ENCODE measurements at regions not wholly inside any gene's neighbourhood (a gene's known extent, or its start where the extent isn't known, plus 50 kb on each side); places are given as distances from the start of the nearest gene placed in this dataset.

GRCh38 chr13:91291078-91291477 lies 56.4 kb upstream of the MIR17HG start:
- POLR2A ChIA-PET, result no interaction called here
- Histone ChIP-seq H3K36me3 (ENCODE audit: control insufficient read depth in 2 of 2, insufficient read depth in 1 of 2, low read length in 2 of 2) (no peaks in the 10 kb centered on the region), H3K4me1 (ENCODE audit: control insufficient read depth, insufficient read depth, low read length) (no peaks in the 10 kb centered on the region), H3K9me3 (ENCODE audit: control insufficient read depth, insufficient read depth, low read depth, low read length) (no peaks in the 10 kb centered on the region), H3K4me3 (ENCODE audit: low read depth, low read length) (no peak overlapping the region), H3K27ac (ENCODE audit: extremely low read depth, low read depth, low read length) (no peak overlapping the region)
- CTCF ChIA-PET, result interaction anchor here (0.6 to 1.1 kb wide), 3 partner anchors 9 to 11 kb away, joined by 3 to 4 read pairs (median 3); no protein-coding TSS in a partner anchor
- TF ChIP-seq ZSCAN4 (tag by site-specific recombination; IDR thresholded peaks at IDR 0.05) (no peak), ZNF785 (tag by site-specific recombination; IDR thresholded peaks at IDR 0.05) (no peak), ZNF514 (tag by site-specific recombination; IDR thresholded peaks at IDR 0.05) (no peak), ZNF16 (tag by site-specific recombination; IDR thresholded peaks at IDR 0.05; ENCODE audit: low read depth) (no peak), ZNF362 (tag by site-specific recombination; IDR thresholded peaks at IDR 0.05) (no peak), ZNF324 (tag by site-specific recombination; IDR thresholded peaks at IDR 0.05) (no peak), SCRT2 (tag by site-specific recombination; IDR thresholded peaks at IDR 0.05) (no peak), ZSCAN30 (tag by site-specific recombination; IDR thresholded peaks at IDR 0.05) (no peak), ZNF366 (tag by site-specific recombination; conservative IDR thresholded peaks at IDR 0.05) (no peak), ZNF19 (tag by site-specific recombination; IDR thresholded peaks at IDR 0.05; ENCODE audit: low read depth) (no peak), ZBTB1 (tag by site-specific recombination; IDR thresholded peaks at IDR 0.05) (no peak), GFI1B (tag by site-specific recombination; IDR thresholded peaks at IDR 0.05) (no peak), ZBTB10 (tag by site-specific recombination; IDR thresholded peaks at IDR 0.05) (no peak), ZNF777 (tag by site-specific recombination; IDR thresholded peaks at IDR 0.05; ENCODE audit: borderline replicate concordance) (no peak)
- TF ChIP-seq, protein P1, sequence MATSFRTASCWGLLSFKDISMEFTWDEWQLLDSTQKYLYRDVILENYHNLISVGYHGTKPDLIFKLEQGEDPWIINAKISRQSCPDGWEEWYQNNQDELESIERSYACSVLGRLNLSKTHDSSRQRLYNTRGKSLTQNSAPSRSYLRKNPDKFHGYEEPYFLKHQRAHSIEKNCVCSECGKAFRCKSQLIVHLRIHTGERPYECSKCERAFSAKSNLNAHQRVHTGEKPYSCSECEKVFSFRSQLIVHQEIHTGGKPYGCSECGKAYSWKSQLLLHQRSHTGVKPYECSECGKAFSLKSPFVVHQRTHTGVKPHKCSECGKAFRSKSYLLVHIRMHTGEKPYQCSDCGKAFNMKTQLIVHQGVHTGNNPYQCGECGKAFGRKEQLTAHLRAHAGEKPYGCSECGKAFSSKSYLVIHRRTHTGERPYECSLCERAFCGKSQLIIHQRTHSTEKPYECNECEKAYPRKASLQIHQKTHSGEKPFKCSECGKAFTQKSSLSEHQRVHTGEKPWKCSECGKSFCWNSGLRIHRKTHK (tag by site-specific recombination; IDR thresholded peaks at IDR 0.05), result no peak

DNA sequence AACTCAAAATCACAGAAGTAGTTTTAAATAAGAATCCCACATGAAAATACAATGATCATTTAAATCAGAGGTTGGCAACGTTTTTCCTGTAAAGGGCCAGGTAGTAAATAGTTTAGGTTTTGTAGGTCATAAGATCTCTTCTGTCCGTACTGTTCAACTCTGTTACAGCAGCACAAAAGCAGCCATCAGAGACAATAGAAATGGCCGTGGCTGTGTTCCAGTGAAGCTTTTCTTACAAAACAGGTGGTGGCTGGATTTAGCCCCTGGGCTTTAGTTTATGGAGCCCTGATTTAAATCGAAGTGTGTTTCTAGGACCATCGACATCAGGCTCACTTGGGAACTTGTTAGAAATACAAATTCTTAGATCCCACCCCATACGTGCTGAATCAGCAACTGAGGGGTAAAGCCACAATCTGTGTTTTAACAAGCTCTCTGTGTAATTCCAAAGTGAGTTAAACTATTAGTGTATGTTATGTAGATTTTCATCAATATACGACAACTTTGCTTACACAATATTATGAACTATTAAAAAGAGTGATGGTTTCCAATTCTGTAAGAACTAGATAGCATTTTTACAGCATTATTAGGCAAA lies 54.8 kb upstream of the MIR17HG start:
- ChIA-PET POLR2A (no interaction called here), CTCF (no interaction called here)
- H3K27ac ChIP-seq (ENCODE audit: extremely low read depth, low read depth, low read length), result no peak overlapping the region

More for the DNA sequence above, 54.8 kb upstream of the MIR17HG start:
- H3K4me3 ChIP-seq (ENCODE audit: low read depth, low read length), result no peak overlapping the region
- no peaks in the 10 kb centered on the region for H3K9me3 ChIP-seq (ENCODE audit: control insufficient read depth, insufficient read depth, low read depth, low read length)
- no peaks in the 10 kb centered on the region for H3K36me3 ChIP-seq (ENCODE audit: control insufficient read depth in 2 of 2, insufficient read depth in 1 of 2, low read length in 2 of 2)
- H3K4me1 ChIP-seq (ENCODE audit: control insufficient read depth, insufficient read depth, low read length), result no peaks in the 10 kb centered on the region
- TF ChIP-seq ZNF155 (tag by site-specific recombination; IDR thresholded peaks at IDR 0.05) (no peak), ZIC2 (tag by site-specific recombination; IDR thresholded peaks at IDR 0.05) (no peak), ZNF658 (tag by site-specific recombination; IDR thresholded peaks at IDR 0.05) (no peak), PRDM1 (tag by site-specific recombination; IDR thresholded peaks at IDR 0.05) (no peak), ZNF529 (tag by site-specific recombination; IDR thresholded peaks at IDR 0.05; ENCODE audit: insufficient replicate concordance) (no peak), BCL11B (tag by site-specific recombination; IDR thresholded peaks at IDR 0.05; ENCODE audit: low read depth) (no peak), ZXDB (tag by site-specific recombination; IDR thresholded peaks at IDR 0.05) (no peak), MYNN (tag by site-specific recombination; IDR thresholded peaks at IDR 0.05; ENCODE audit: borderline replicate concordance) (no peak), RBAK (tag by site-specific recombination; IDR thresholded peaks at IDR 0.05) (no peak), ZNF354C (tag by site-specific recombination; IDR thresholded peaks at IDR 0.05; ENCODE audit: borderline replicate concordance, low read depth) (no peak), ZNF324 (tag by site-specific recombination; IDR thresholded peaks at IDR 0.05) (no peak), ZNF350 (tag by site-specific recombination; IDR thresholded peaks at IDR 0.05) (no peak)

Data from HEK293 (cell line).